Parathyroid adenoma (tissue), 2 donors: ENCODE measurements at regions not wholly inside any gene's neighbourhood (a gene's known extent, or its start where the extent isn't known, plus 50 kb on each side); places are given as distances from the start of the nearest gene placed in this dataset.

ENCODE experiments used
- H2AFZ ChIP-seq: fragments of 300-600 bp; sonication (generic); one replicate; pipeline ENCODE4 v1.7.0; 2017; ENCODE audit warnings: antibody characterized with exemption, mild to moderate bottlenecking
- H3K27ac ChIP-seq: fragments of 300-600 bp; sonication (generic); one replicate; pipeline ENCODE4 v1.7.0; 2017
- H3K27me3 ChIP-seq: fragments of 300-600 bp; sonication (generic); one replicate; pipeline ENCODE4 v1.7.0; 2017; ENCODE audit warnings: low read length; ENCODE audit not compliant: control insufficient read depth, insufficient read depth
- H3K36me3 ChIP-seq: fragments of 300-600 bp; sonication (generic); one replicate; pipeline ENCODE4 v1.7.0; 2017; ENCODE audit warnings: low read length; ENCODE audit not compliant: control insufficient read depth, insufficient read depth
- H3K4me1 ChIP-seq: fragments of 300-600 bp; sonication (generic); one replicate; pipeline ENCODE4 v1.7.0; 2017; ENCODE audit warnings: control low read depth
- H3K4me2 ChIP-seq: fragments of 300-600 bp; sonication (generic); one replicate; pipeline ENCODE4 v1.7.0; 2017; ENCODE audit warnings: low read length
- H3K4me3 ChIP-seq: fragments of 300-600 bp; sonication (generic); one replicate; pipeline ENCODE4 v1.7.0; 2017; ENCODE audit warnings: low read depth, low read length
- H3K79me2 ChIP-seq: fragments of 300-600 bp; sonication (generic); one replicate; pipeline ENCODE4 v1.7.0; 2017; ENCODE audit warnings: control low read depth
- H3K9ac ChIP-seq: fragments of 300-600 bp; sonication (generic); one replicate; pipeline ENCODE4 v1.7.0; 2017; ENCODE audit warnings: mild to moderate bottlenecking
- H3K9me3 ChIP-seq: fragments of 300-600 bp; sonication (generic); one replicate; pipeline ENCODE4 v1.7.0; 2017; ENCODE audit warnings: low read length; ENCODE audit not compliant: control insufficient read depth
- CTCF ChIP-seq: fragments of 300-600 bp; sonication (generic); IDR thresholded peaks from one replicate; pipeline ENCODE4 v1.7.0; 2017; ENCODE audit warnings: antibody characterized with exemption, mild to moderate bottlenecking
- donor health status: primary hyperparathyroidism.

- H3K9ac ChIP-seq, result no peak overlapping the region
- H3K27me3 ChIP-seq, result no peaks in the 10 kb centered on the region
- no peak overlapping the region for H2AFZ ChIP-seq
- no peak overlapping the region for H3K4me3 ChIP-seq
- no peaks in the 10 kb centered on the region for H3K79me2 ChIP-seq
- H3K27ac ChIP-seq, result no peak overlapping the region
- no peaks in the 10 kb centered on the region for H3K9me3 ChIP-seq
- no peaks in the 10 kb centered on the region for H3K4me1 ChIP-seq
- no peak for TF ChIP-seq CTCF
- H3K4me2 ChIP-seq, result no peak overlapping the region
- H3K36me3 ChIP-seq, result no peaks in the 10 kb centered on the region
These were observed 342.2 kb downstream of the PDCD6IP start for GRCh38 chr3:34140616-34141015.

GRCh38 chr3:34141841-34142337 is 343.5 kb downstream of the PDCD6IP start:
- H3K4me1 ChIP-seq, result no peaks in the 10 kb centered on the region
- H3K9ac ChIP-seq, result no peak overlapping the region
- H3K9me3 ChIP-seq, result no peaks in the 10 kb centered on the region
- TF ChIP-seq CTCF, result no peak
- H3K4me3 ChIP-seq, result no peak overlapping the region
- no peak overlapping the region for H3K27ac ChIP-seq
- H2AFZ ChIP-seq, result no peak overlapping the region
- H3K36me3 ChIP-seq, result no peaks in the 10 kb centered on the region
- no peak overlapping the region for H3K4me2 ChIP-seq
- H3K79me2 ChIP-seq, result no peaks in the 10 kb centered on the region
- H3K27me3 ChIP-seq, result no peaks in the 10 kb centered on the region

- Histone ChIP-seq H3K27me3 (no peaks in the 10 kb centered on the region), H3K4me2 (no peak overlapping the region), H3K27ac (no peak overlapping the region), H3K9ac (no peak overlapping the region), H3K4me1 (no peaks in the 10 kb centered on the region), H2AFZ (no peak overlapping the region), H3K36me3 (no peaks in the 10 kb centered on the region), H3K9me3 (no peaks in the 10 kb centered on the region), H3K79me2 (no peaks in the 10 kb centered on the region), H3K4me3 (no peak overlapping the region)
- TF ChIP-seq CTCF, result no peak
These were observed 347.4 kb downstream of the PDCD6IP start for GRCh38 chr3:34145796-34146195.

GRCh38 chr3:34146596-34146995 is 348.2 kb downstream of the PDCD6IP start:
- H3K36me3 ChIP-seq, result no peaks in the 10 kb centered on the region
- H3K9me3 ChIP-seq, result no peaks in the 10 kb centered on the region
- H3K4me3 ChIP-seq, result no peak overlapping the region
- no peak overlapping the region for H3K27ac ChIP-seq
- no peak overlapping the region for H2AFZ ChIP-seq
- no peak for TF ChIP-seq CTCF
- H3K79me2 ChIP-seq, result no peaks in the 10 kb centered on the region
- no peak overlapping the region for H3K9ac ChIP-seq
- H3K27me3 ChIP-seq, result no peaks in the 10 kb centered on the region
- H3K4me1 ChIP-seq, result no peaks in the 10 kb centered on the region
- no peak overlapping the region for H3K4me2 ChIP-seq

GRCh38 chr3:34150992-34151391 is 352.6 kb downstream of the PDCD6IP start:
- Histone ChIP-seq H2AFZ (no peak overlapping the region), H3K4me2 (no peak overlapping the region), H3K36me3 (no peaks in the 10 kb centered on the region), H3K79me2 (no peaks in the 10 kb centered on the region), H3K27ac (no peak overlapping the region), H3K9me3 (no peaks in the 10 kb centered on the region), H3K4me1 (no peaks in the 10 kb centered on the region), H3K9ac (no peak overlapping the region), H3K27me3 (no peaks in the 10 kb centered on the region), H3K4me3 (no peak overlapping the region)
- no peak for TF ChIP-seq CTCF
